CD4-positive, CD25-positive, alpha-beta regulatory T cell (primary cell): ENCODE measurements at regions not wholly inside any gene's neighbourhood (a gene's known extent, or its start where the extent isn't known, plus 50 kb on each side); places are given as distances from the start of the nearest gene placed in this dataset.
"Not testable (repeated sequence)": the region's sequence is repeated elsewhere in the genome, so short reads cannot be mapped to it uniquely, and the experiment has no call there.

ENCODE experiments used
- ATAC-seq, 2 donors: fragments of 150-1000 bp; cut with Tn5 transposase; one replicate each; pipeline ENCODE4 v1.10.0; 2021; ENCODE audit warnings: low read depth in 2 of 2, moderate number of reproducible peaks in 2 of 2, moderate library complexity in 1 of 2
- DNase-seq, 3 donors: peaks; one replicate each; pipeline versions ENCODE4 v3.0.0 to v3.0.0-alpha.2; 2012 to 2022; ENCODE audit warnings: mixed read lengths in 1 of 3
- H3K27ac ChIP-seq: one replicate; pipeline ENCODE4 v1.7.0; 2013; ENCODE audit warnings: mild to moderate bottlenecking, low read length; ENCODE audit not compliant: insufficient read depth, poor library complexity, severe bottlenecking
- H3K27me3 ChIP-seq: one replicate; pipeline ENCODE4 v1.7.0; 2013; ENCODE audit warnings: low read length; ENCODE audit not compliant: control insufficient read depth, insufficient read depth
- H3K36me3 ChIP-seq: one replicate; pipeline ENCODE4 v1.7.0; 2013; ENCODE audit warnings: mild to moderate bottlenecking, low read length, moderate library complexity; ENCODE audit not compliant: control insufficient read depth, insufficient read depth
- H3K4me1 ChIP-seq: 2 replicates; pipeline ENCODE4 v1.7.0; 2013; ENCODE audit warnings: mild to moderate bottlenecking, low read length; ENCODE audit not compliant: insufficient read depth, control insufficient read depth, poor library complexity, severe bottlenecking
- H3K4me3 ChIP-seq: one replicate; pipeline ENCODE4 v1.7.0; 2013; ENCODE audit warnings: low read depth, mild to moderate bottlenecking, low read length, moderate library complexity
- H3K9me3 ChIP-seq, 2 experiments: 1 replicate in 1 of 2; 2 replicates in 1 of 2; pipeline ENCODE4 v1.7.0; 2013; ENCODE audit warnings: low read length in 2 of 2, mild to moderate bottlenecking in 1 of 2, moderate library complexity in 1 of 2; ENCODE audit not compliant: control insufficient read depth in 2 of 2
- H3K27ac Mint-ChIP-seq, 3 donors: one replicate each; pipeline ENCODE4 v1.8.0; 2020 to 2022; ENCODE audit warnings: mild to moderate bottlenecking in 3 of 3, mixed read lengths in 3 of 3, moderate library complexity in 2 of 3
- H3K27me3 Mint-ChIP-seq: one replicate; pipeline ENCODE4 v1.8.0; 2022; ENCODE audit warnings: mild to moderate bottlenecking, mixed read lengths
- H3K36me3 Mint-ChIP-seq: one replicate; pipeline ENCODE4 v1.8.0; 2020; ENCODE audit warnings: mixed read lengths
- H3K4me1 Mint-ChIP-seq, 4 donors: one replicate each; pipeline ENCODE4 v1.8.0; 2020 to 2022; ENCODE audit warnings: mixed read lengths in 4 of 4, mild to moderate bottlenecking in 1 of 4
- H3K4me3 Mint-ChIP-seq, 4 donors: one replicate each; pipeline ENCODE4 v1.8.0; 2020 to 2022; ENCODE audit warnings: mild to moderate bottlenecking in 4 of 4, mixed read lengths in 4 of 4, moderate library complexity in 3 of 4
- H3K9me3 Mint-ChIP-seq, 7 donors: one replicate each; pipeline ENCODE4 v1.8.0; 2020 to 2022; ENCODE audit warnings: mixed read lengths in 7 of 7, mild to moderate bottlenecking in 3 of 7, moderate library complexity in 2 of 7

GRCh38 chr7:92949748-92950147 lies 113.4 kb upstream of the CDK6 start:
- DNase-seq: no peak
- no peak overlapping the region for H3K27ac Mint-ChIP-seq
- H3K36me3 ChIP-seq: no peaks in the 10 kb centered on the region
- peaks cover 13% of the 10 kb centered on the region for H3K27me3 Mint-ChIP-seq
- H3K9me3 ChIP-seq: no peaks in the 10 kb centered on the region
- no peaks in the 10 kb centered on the region for H3K4me1 Mint-ChIP-seq
- H3K27me3 ChIP-seq: peaks cover 5% of the 10 kb centered on the region
- no peak overlapping the region for H3K4me3 Mint-ChIP-seq
- no peak overlapping the region for H3K27ac ChIP-seq
- no peaks in the 10 kb centered on the region for H3K4me1 ChIP-seq
- H3K36me3 Mint-ChIP-seq: no peaks in the 10 kb centered on the region
- no peak for ATAC-seq
- H3K9me3 Mint-ChIP-seq: peaks cover 0 to 5% (median 0%) of the 10 kb centered on the region in 7 donors
- H3K4me3 ChIP-seq: no peak overlapping the region

- no peaks in the 10 kb centered on the region for H3K4me1 Mint-ChIP-seq
- ATAC-seq (no peak), DNase-seq (no peak)
- Histone ChIP-seq H3K27me3 (no peaks in the 10 kb centered on the region), H3K36me3 (no peaks in the 10 kb centered on the region), H3K27ac (no peak overlapping the region), H3K9me3 (no peaks in the 10 kb centered on the region), H3K4me1 (no peaks in the 10 kb centered on the region), H3K4me3 (no peak overlapping the region)
- H3K9me3 Mint-ChIP-seq: peaks cover 1 to 10% (median 4%) of the 10 kb centered on the region in 7 donors
- H3K36me3 Mint-ChIP-seq: no peaks in the 10 kb centered on the region
- no peak overlapping the region for H3K27ac Mint-ChIP-seq
- no peak overlapping the region for H3K4me3 Mint-ChIP-seq
- H3K27me3 Mint-ChIP-seq: peaks cover 13% of the 10 kb centered on the region
Measured at GRCh38 chr7:92945840-92946239, 109.5 kb upstream of the CDK6 start.

- no peak overlapping the region for H3K4me3 ChIP-seq
- peaks cover 13% of the 10 kb centered on the region for H3K27me3 Mint-ChIP-seq
- H3K9me3 ChIP-seq: peaks cover 8 to 9% of the 10 kb centered on the region in 2 experiments
- ATAC-seq (no peak), DNase-seq (no peak)
- H3K4me1 Mint-ChIP-seq: no peaks in the 10 kb centered on the region
- H3K4me3 Mint-ChIP-seq: no peak overlapping the region
- no peaks in the 10 kb centered on the region for H3K4me1 ChIP-seq
- H3K36me3 Mint-ChIP-seq: no peaks in the 10 kb centered on the region
- H3K27ac Mint-ChIP-seq: no peak overlapping the region
- peaks cover 4 to 20% (median 9%) of the 10 kb centered on the region in 7 donors for H3K9me3 Mint-ChIP-seq
- H3K36me3 ChIP-seq: no peaks in the 10 kb centered on the region
- no peak overlapping the region for H3K27ac ChIP-seq
- peaks cover 2% of the 10 kb centered on the region for H3K27me3 ChIP-seq
Measured at GRCh38 chr7:92944633-92945032, 108.3 kb upstream of the CDK6 start.

- H3K4me3 Mint-ChIP-seq, ATAC-seq: not testable (repeated sequence)
Measured at GRCh38 chr7:92942706-92943105, 106.3 kb upstream of the CDK6 start.

GRCh38 chr7:92939666-92940360 lies 103.4 kb upstream of the CDK6 start:
- no peak overlapping the region for H3K27ac ChIP-seq
- Mint-ChIP-seq H3K4me1 (no peaks in the 10 kb centered on the region), H3K9me3 (peaks cover 6 to 32% (median 14%) of the 10 kb centered on the region in 7 donors), H3K36me3 (no peaks in the 10 kb centered on the region), H3K4me3 (no peak overlapping the region), H3K27ac (no peak overlapping the region), H3K27me3 (peaks cover 7% of the 10 kb centered on the region)
- H3K27me3 ChIP-seq: peaks cover 2% of the 10 kb centered on the region
- peaks cover 15 to 17% of the 10 kb centered on the region in 2 experiments for H3K9me3 ChIP-seq
- H3K36me3 ChIP-seq: no peaks in the 10 kb centered on the region
- H3K4me1 ChIP-seq: no peaks in the 10 kb centered on the region
- DNase-seq (no peak), ATAC-seq (no peak)
- no peak overlapping the region for H3K4me3 ChIP-seq

More at GRCh38 chr7:92942706-92943105, 106.3 kb upstream of the CDK6 start:
- H3K27ac ChIP-seq, H3K27me3 ChIP-seq, H3K27ac Mint-ChIP-seq, H3K36me3 Mint-ChIP-seq, H3K4me1 ChIP-seq, H3K36me3 ChIP-seq, H3K4me3 ChIP-seq, DNase-seq, H3K4me1 Mint-ChIP-seq: not testable (repeated sequence)
- Mint-ChIP-seq H3K27me3 (peaks cover 17% of the 10 kb centered on the region), H3K9me3 (peaks cover 4 to 32% (median 10%) of the 10 kb centered on the region in 7 donors)
- peaks cover 14 to 17% of the 10 kb centered on the region in 2 experiments for H3K9me3 ChIP-seq

GRCh38 chr7:92934096-92934495 lies 97.7 kb upstream of the CDK6 start:
- Mint-ChIP-seq H3K36me3 (no peaks in the 10 kb centered on the region), H3K9me3 (peaks cover 3 to 19% (median 8%) of the 10 kb centered on the region in 7 donors), H3K4me1 (no peaks in the 10 kb centered on the region), H3K4me3 (no peak overlapping the region), H3K27me3 (peaks cover 17% of the 10 kb centered on the region), H3K27ac (no peak overlapping the region)
- no peaks in the 10 kb centered on the region for H3K27me3 ChIP-seq
- no peak for DNase-seq
- no peak for ATAC-seq
- no peaks in the 10 kb centered on the region for H3K36me3 ChIP-seq
- H3K9me3 ChIP-seq: peaks cover 8 to 9% of the 10 kb centered on the region in 2 experiments
- H3K4me1 ChIP-seq: no peaks in the 10 kb centered on the region
- H3K27ac ChIP-seq: no peak overlapping the region
- no peak overlapping the region for H3K4me3 ChIP-seq

- H3K4me1 Mint-ChIP-seq: no peaks in the 10 kb centered on the region
- Histone ChIP-seq H3K4me3 (no peak overlapping the region), H3K27me3 (peaks cover 2% of the 10 kb centered on the region), H3K4me1 (no peaks in the 10 kb centered on the region), H3K27ac (no peak overlapping the region), H3K9me3 (peaks cover 4 to 6% of the 10 kb centered on the region in 2 experiments), H3K36me3 (no peaks in the 10 kb centered on the region)
- no peak overlapping the region for H3K27ac Mint-ChIP-seq
- no peaks in the 10 kb centered on the region for H3K36me3 Mint-ChIP-seq
- H3K27me3 Mint-ChIP-seq: peaks cover 13% of the 10 kb centered on the region
- no peak for DNase-seq
- H3K4me3 Mint-ChIP-seq: no peak overlapping the region
- no peak for ATAC-seq
- H3K9me3 Mint-ChIP-seq: peaks cover 1 to 13% (median 8%) of the 10 kb centered on the region in 7 donors
Measured at GRCh38 chr7:92932450-92932849, 96.1 kb upstream of the CDK6 start.

GRCh38 chr7:92930404-92930803 lies 94.0 kb upstream of the CDK6 start:
- H3K36me3 ChIP-seq: no peaks in the 10 kb centered on the region
- ATAC-seq (no peak), DNase-seq (no peak)
- Mint-ChIP-seq H3K9me3 (peaks cover 1 to 13% (median 4%) of the 10 kb centered on the region in 7 donors), H3K27me3 (peaks cover 11% of the 10 kb centered on the region), H3K4me3 (no peak overlapping the region), H3K36me3 (no peaks in the 10 kb centered on the region), H3K27ac (no peak overlapping the region), H3K4me1 (no peaks in the 10 kb centered on the region)
- no peak overlapping the region for H3K4me3 ChIP-seq
- H3K27me3 ChIP-seq: peaks cover 2% of the 10 kb centered on the region
- H3K27ac ChIP-seq: no peak overlapping the region
- peaks cover 4 to 6% of the 10 kb centered on the region in 2 experiments for H3K9me3 ChIP-seq
- no peaks in the 10 kb centered on the region for H3K4me1 ChIP-seq
